Upper lobe of left lung (tissue), 6 donors: ENCODE measurements at regions not wholly inside any gene's neighbourhood (a gene's known extent, or its start where the extent isn't known, plus 50 kb on each side); places are given as distances from the start of the nearest gene placed in this dataset.
"Not testable (repeated sequence)": the region's sequence is repeated elsewhere in the genome, so short reads cannot be mapped to it uniquely, and the experiment has no call there.

ENCODE experiments used
- ATAC-seq, 2 donors: fragments of 200-7000 bp; cut with Tn5 transposase; one replicate each; pipeline ENCODE4 v1.9.1; 2022; ENCODE audit warnings: mild to moderate bottlenecking in 2 of 2, moderate library complexity in 2 of 2; ENCODE audit not compliant: low FRiP score in 2 of 2
- DNase-seq, 2 donors: peaks; one replicate each; pipeline ENCODE4 v3.0.0-alpha.2; 2019 to 2020
- H3K27ac ChIP-seq, 4 donors: fragments of 200-600 bp; sonication (generic); one replicate each; pipeline ENCODE4 v1.5.1; 2016 to 2019
- H3K27me3 ChIP-seq, 4 donors: fragments of 200-600 bp; sonication (generic); one replicate each; pipeline ENCODE4 v1.5.1; 2017 to 2019
- H3K36me3 ChIP-seq, 4 donors: fragments of 200-600 bp; sonication (generic); one replicate each; pipeline ENCODE4 v1.5.1; 2016 to 2019
- H3K4me1 ChIP-seq, 4 donors: fragments of 200-600 bp; sonication (generic); one replicate each; pipeline ENCODE4 v1.5.1; 2018 to 2019
- H3K4me3 ChIP-seq, 4 donors: fragments of 200-600 bp; sonication (generic); one replicate each; pipeline ENCODE4 v1.5.1; 2017 to 2019; ENCODE audit warnings: mild to moderate bottlenecking in 2 of 4, moderate library complexity in 1 of 4
- H3K9me3 ChIP-seq, 4 donors: fragments of 200-600 bp; sonication (generic); one replicate each; pipeline ENCODE4 v1.5.1; 2018 to 2019
- CTCF ChIP-seq, 6 experiments: fragments of 450-650 bp in 4 of 6; fragments of 200-600 bp in 2 of 6; sonication (generic) in 2 of 6; IDR thresholded peaks; one replicate each; pipeline ENCODE4 v1.5.1; 2016 to 2019; ENCODE audit warnings: antibody characterized with exemption in 6 of 6
- EP300 ChIP-seq, 4 donors: sonication (generic); formaldehyde crosslinking; IDR thresholded peaks; one replicate each; pipeline ENCODE4 v1.5.1; 2017; ENCODE audit warnings: antibody characterized with exemption in 4 of 4, control low read depth in 2 of 4
- POLR2A ChIP-seq, 4 donors: fragments of 450-650 bp; IDR thresholded peaks; one replicate each; pipeline ENCODE4 v1.5.1; 2016 to 2017; ENCODE audit warnings: antibody characterized with exemption in 4 of 4, mild to moderate bottlenecking in 2 of 4
- POLR2AphosphoS5 ChIP-seq, 2 donors: sonication (generic); formaldehyde crosslinking; IDR thresholded peaks; one replicate each; pipeline ENCODE4 v1.5.1; 2017; ENCODE audit warnings: antibody characterized with exemption in 2 of 2
- WGBS, 2 donors: methylation state at CpG; one replicate each; pipeline ENCODE4 v1.1.5; 2017 to 2018; 5-methylcytosine and 5-hydroxymethylcytosine counted together
- donor health status: DM: no; HTN: no; CAD: no; lungs with moderate emphysema.
- donor health status: DM: no; HTN: yes; CAD: no; lungs with severe emphysema.

GRCh38 chr6:51213811-51214210, 395.1 kb downstream of the TFAP2B start:
- no peaks in the 10 kb centered on the region for H3K36me3 ChIP-seq
- H3K9me3 ChIP-seq, result no peaks in the 10 kb centered on the region
- DNase-seq (peak in 1 of 2 donors; percentile 67), ATAC-seq (no peak)
- no peaks in the 10 kb centered on the region for H3K27me3 ChIP-seq
- peak overlapping the region in 2 of 4 donors; percentile 10 to 15 for H3K4me3 ChIP-seq
- H3K27ac ChIP-seq, result no peak overlapping the region
- TF ChIP-seq EP300 (IDR thresholded peaks at IDR 0.05) (no peak), POLR2AphosphoS5 (IDR thresholded peaks at IDR 0.05) (no peak), POLR2A (IDR thresholded peaks at IDR 0.05) (no peak), CTCF (IDR thresholded peaks at IDR 0.05) (no peak)
- peaks cover 0 to 5% (median 0%) of the 10 kb centered on the region in 4 donors for H3K4me1 ChIP-seq
- WGBS, 2 donors, result 9 to 20% methylated on average over 16 of the region's 16 CpGs

DNA sequence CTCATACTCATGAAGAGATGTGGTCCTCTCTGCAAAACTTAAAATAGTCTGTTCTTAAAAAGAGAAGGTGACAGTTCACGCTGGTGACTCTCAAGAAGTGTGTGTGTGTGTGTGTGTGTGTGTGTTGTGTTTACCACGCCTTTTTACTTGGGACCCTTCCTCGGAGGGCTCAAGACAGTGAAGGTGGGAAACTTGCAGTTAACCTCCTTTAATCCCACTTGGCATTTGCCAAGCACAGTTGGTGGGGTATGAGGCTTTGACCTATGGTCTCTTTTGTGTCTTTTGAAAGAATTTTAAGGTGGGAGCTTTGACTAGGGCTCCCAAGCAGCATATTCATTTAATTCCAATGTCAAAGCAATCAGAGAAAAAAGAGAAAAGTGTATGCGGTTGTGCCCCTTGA, 395.8 kb downstream of the TFAP2B start:
- Histone ChIP-seq H3K36me3 (no peaks in the 10 kb centered on the region), H3K4me3 (no peak overlapping the region), H3K9me3 (no peaks in the 10 kb centered on the region), H3K27me3 (no peaks in the 10 kb centered on the region), H3K27ac (no peak overlapping the region), H3K4me1 (peaks cover 0 to 5% (median 0%) of the 10 kb centered on the region in 4 donors)
- ATAC-seq, result no peak
- TF ChIP-seq POLR2AphosphoS5 (IDR thresholded peaks at IDR 0.05) (no peak), CTCF (IDR thresholded peaks at IDR 0.05) (no peak), EP300 (IDR thresholded peaks at IDR 0.05) (no peak), POLR2A (IDR thresholded peaks at IDR 0.05) (no peak)
- WGBS, 2 donors, result 45 to 67% methylated on average over 4 of the region's 4 CpGs
- DNase-seq, result no peak

- no peak for TF ChIP-seq POLR2AphosphoS5 (IDR thresholded peaks at IDR 0.05)
- no peak for TF ChIP-seq POLR2A (IDR thresholded peaks at IDR 0.05)
- TF ChIP-seq CTCF (IDR thresholded peaks at IDR 0.05), result no peak
- no peak for TF ChIP-seq EP300 (IDR thresholded peaks at IDR 0.05)
- Histone ChIP-seq H3K36me3 (no peaks in the 10 kb centered on the region), H3K4me3 (no peak overlapping the region), H3K9me3 (no peaks in the 10 kb centered on the region), H3K27me3 (no peaks in the 10 kb centered on the region), H3K4me1 (peaks cover 0 to 5% (median 0%) of the 10 kb centered on the region in 4 donors), H3K27ac (no peak overlapping the region)
- WGBS, 2 donors, result 81 to 89% methylated on average over 3 of the region's 3 CpGs
- ATAC-seq (no peak), DNase-seq (no peak)
Measured at GRCh38 chr6:51218181-51218580, 399.5 kb downstream of the TFAP2B start.

DNA sequence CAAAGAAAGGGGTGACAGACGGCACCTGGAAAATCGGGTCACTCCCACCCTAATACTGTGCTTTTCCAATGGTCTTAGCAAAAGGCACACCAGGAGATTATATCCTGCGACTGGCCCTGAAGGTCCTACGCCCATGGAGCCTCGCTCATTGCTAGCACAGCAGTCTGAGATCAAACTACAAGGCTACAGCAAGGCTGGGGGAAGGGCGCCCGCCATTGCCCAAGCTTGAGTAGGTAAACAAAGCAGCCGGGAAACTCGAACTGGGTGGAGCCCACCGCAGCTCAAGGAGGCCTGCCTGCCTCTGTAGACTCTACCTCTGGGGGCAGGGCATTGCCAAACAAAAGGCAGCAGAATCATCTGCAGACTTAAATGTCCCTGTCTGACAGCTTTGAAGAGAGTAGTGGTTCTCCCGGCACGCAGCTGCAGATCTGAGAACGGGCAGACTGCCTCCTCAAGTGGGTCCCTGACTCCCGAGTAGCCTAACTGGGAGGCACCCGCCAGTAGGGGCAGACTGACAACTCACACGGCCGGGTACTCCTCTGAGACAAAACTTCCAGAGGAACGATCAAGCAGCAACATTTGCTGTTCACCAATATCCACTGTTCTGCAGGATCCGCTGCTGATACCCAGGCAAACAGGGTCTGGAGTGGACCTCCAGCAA, 406.0 kb downstream of the TFAP2B start:
- ATAC-seq, H3K9me3 ChIP-seq: not testable (repeated sequence)
- 84% methylated on average over 7 to 19 of the region's 19 CpGs for WGBS, 2 donors

GRCh38 chr6:51241376-51241775, 422.7 kb downstream of the TFAP2B start:
- Histone ChIP-seq H3K27me3 (no peaks in the 10 kb centered on the region), H3K9me3 (no peaks in the 10 kb centered on the region), H3K4me1 (no peaks in the 10 kb centered on the region), H3K36me3 (no peaks in the 10 kb centered on the region), H3K4me3 (no peak overlapping the region), H3K27ac (no peak overlapping the region)
- DNase-seq (no peak), ATAC-seq (no peak)
- TF ChIP-seq EP300 (IDR thresholded peaks at IDR 0.05) (no peak), POLR2A (IDR thresholded peaks at IDR 0.05) (no peak), POLR2AphosphoS5 (IDR thresholded peaks at IDR 0.05) (no peak), CTCF (IDR thresholded peaks at IDR 0.05) (no peak)

More for the DNA sequence above, 406.0 kb downstream of the TFAP2B start:
- H3K4me1 ChIP-seq, H3K27me3 ChIP-seq, H3K4me3 ChIP-seq, H3K36me3 ChIP-seq, H3K27ac ChIP-seq: not testable (repeated sequence)
- DNase-seq, result peak; percentile 1 to 35
